Thoracic aorta (tissue), 2 donors: ENCODE measurements at regions not wholly inside any gene's neighbourhood (a gene's known extent, or its start where the extent isn't known, plus 50 kb on each side); places are given as distances from the start of the nearest gene placed in this dataset.

Source experiments
- ATAC-seq: fragments of 150-250 bp; one replicate; pipeline ENCODE4 v1.8.0; 2017; ENCODE audit warnings: low read depth; ENCODE audit not compliant: insufficient number of reproducible peaks, low FRiP score
- DNase-seq: peaks from one replicate; pipeline ENCODE4 v3.0.0-alpha.2; 2020; ENCODE audit warnings: low spot score
- H3K27ac ChIP-seq, 2 donors: fragments of 200-600 bp; sonication (generic); 1 replicate in 1 of 2; 2 replicates in 1 of 2; pipeline ENCODE4 v1.5.1; 2016; ENCODE audit warnings: mild to moderate bottlenecking in 2 of 2, moderate library complexity in 2 of 2
- H3K27me3 ChIP-seq: fragments of 200-600 bp; sonication (generic); replicated peaks from 2 replicates; pipeline ENCODE4 v1.6.0; 2016; ENCODE audit warnings: mild to moderate bottlenecking; ENCODE audit not compliant: insufficient read depth
- H3K36me3 ChIP-seq: fragments of 200-600 bp; sonication (generic); one replicate; pipeline ENCODE4 v1.5.1; 2016
- H3K4me1 ChIP-seq, 2 donors: fragments of 200-600 bp; sonication (generic); 1 replicate in 1 of 2; 2 replicates in 1 of 2; pipeline versions ENCODE4 v1.5.1 to v1.6.0; 2016; ENCODE audit warnings: low read depth in 2 of 2, mild to moderate bottlenecking in 1 of 2; ENCODE audit not compliant: control insufficient read depth in 1 of 2
- H3K4me3 ChIP-seq: fragments of 200-600 bp; sonication (generic); 2 replicates; pipeline ENCODE4 v1.5.1; 2016; ENCODE audit warnings: mild to moderate bottlenecking
- H3K9me3 ChIP-seq: fragments of 200-600 bp; sonication (generic); 2 replicates; pipeline ENCODE4 v1.5.1; 2016
- TF ChIP-seq, protein P1 (sequence below): fragments of 200-600 bp; sonication (generic); IDR thresholded peaks from one replicate; pipeline ENCODE4 v1.5.1; 2019; ENCODE audit warnings: antibody characterized with exemption

DNA sequence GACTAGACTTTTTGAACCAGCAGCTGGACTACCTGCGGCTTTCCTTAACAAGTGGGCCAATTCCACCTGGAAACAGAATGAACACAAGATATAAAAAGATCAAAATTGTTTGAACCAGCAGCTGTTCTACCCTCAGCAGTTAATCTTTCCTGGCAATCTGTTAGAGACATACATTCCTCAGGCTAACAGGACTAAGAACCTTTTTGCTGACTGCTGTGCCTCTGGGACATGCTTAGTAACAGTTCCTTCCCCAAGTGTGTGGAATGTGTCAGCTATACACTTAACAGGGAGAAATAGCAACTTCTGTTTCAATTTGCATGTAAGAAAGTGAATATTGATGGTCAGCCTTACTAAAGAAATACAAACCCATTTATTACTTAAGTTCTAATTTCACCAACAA is 554.4 kb downstream of the ARAP2 start:
- Histone ChIP-seq H3K4me1 (no peaks in the 10 kb centered on the region), H3K27ac (no peak overlapping the region), H3K36me3 (no peaks in the 10 kb centered on the region), H3K27me3 (no peaks in the 10 kb centered on the region), H3K4me3 (no peak overlapping the region), H3K9me3 (no peaks in the 10 kb centered on the region)
- ATAC-seq = no peak
- DNase-seq = no peak
- TF ChIP-seq, protein P1, sequence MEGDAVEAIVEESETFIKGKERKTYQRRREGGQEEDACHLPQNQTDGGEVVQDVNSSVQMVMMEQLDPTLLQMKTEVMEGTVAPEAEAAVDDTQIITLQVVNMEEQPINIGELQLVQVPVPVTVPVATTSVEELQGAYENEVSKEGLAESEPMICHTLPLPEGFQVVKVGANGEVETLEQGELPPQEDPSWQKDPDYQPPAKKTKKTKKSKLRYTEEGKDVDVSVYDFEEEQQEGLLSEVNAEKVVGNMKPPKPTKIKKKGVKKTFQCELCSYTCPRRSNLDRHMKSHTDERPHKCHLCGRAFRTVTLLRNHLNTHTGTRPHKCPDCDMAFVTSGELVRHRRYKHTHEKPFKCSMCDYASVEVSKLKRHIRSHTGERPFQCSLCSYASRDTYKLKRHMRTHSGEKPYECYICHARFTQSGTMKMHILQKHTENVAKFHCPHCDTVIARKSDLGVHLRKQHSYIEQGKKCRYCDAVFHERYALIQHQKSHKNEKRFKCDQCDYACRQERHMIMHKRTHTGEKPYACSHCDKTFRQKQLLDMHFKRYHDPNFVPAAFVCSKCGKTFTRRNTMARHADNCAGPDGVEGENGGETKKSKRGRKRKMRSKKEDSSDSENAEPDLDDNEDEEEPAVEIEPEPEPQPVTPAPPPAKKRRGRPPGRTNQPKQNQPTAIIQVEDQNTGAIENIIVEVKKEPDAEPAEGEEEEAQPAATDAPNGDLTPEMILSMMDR = no peak

DNA sequence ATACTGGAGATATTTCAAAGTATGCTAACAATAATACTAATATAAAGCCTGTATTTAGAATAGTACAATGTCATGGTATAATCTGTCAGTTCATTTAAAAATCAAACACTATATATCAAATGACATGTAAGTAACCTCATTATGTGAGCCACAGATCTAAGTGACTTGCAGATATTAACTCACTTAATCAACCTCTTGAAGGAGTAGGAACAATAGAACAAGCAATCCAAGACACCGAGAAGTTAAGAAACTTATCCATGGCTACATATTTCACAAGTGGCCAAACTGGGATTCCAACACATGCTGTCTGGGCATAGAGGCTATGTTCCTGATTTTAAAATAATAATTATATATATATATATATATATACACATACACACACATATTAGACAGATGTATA is 554.0 kb downstream of the ARAP2 start:
- Histone ChIP-seq H3K27me3 (no peaks in the 10 kb centered on the region), H3K36me3 (no peaks in the 10 kb centered on the region), H3K4me1 (no peaks in the 10 kb centered on the region), H3K4me3 (no peak overlapping the region), H3K9me3 (no peaks in the 10 kb centered on the region), H3K27ac (no peak overlapping the region)
- DNase-seq (no peak), ATAC-seq (no peak)
- TF ChIP-seq, protein P1 = no peak

DNA sequence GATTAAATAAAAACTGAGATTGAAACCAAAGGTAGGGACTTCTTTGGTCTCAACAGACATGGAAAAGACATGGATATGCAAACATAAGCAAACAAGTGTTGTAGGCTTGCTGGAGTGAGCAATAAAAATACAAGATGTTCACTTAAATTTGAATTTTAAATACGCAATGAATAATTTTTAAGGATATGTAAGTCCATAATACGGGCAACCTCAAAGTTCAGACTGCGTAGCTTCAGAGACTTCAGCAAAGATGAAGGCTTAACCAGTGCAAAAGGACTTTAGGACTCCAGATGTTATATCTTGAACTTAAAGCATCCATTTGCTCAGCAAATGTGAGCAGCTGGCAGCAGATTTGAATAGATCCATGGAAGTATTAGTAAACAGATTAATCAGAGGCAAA is 549.3 kb downstream of the ARAP2 start:
- TF ChIP-seq, protein P1 = no peak
- DNase-seq = no peak
- ATAC-seq = no peak

DNA sequence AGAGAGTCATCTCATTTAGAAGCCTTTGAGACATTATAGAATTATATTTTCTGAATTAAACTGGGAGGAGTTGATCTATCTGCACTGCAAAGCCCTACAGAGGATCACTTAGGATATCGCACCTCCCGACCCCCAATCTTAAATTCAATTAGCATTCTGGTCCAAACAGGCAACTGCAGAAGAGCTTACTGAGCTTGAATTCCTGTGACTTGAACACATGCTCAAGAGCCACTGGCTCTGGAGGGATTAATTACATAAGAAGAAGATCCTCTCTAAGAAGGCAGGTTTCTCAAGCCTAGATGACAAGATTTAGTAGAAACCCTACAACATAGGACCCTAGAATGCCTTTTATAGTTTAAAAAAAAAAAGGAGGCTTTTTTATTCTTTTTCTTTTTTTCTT is 548.9 kb downstream of the ARAP2 start:
- H3K36me3 ChIP-seq = no peaks in the 10 kb centered on the region
- no peaks in the 10 kb centered on the region for H3K4me1 ChIP-seq
- H3K27me3 ChIP-seq = no peaks in the 10 kb centered on the region
- no peaks in the 10 kb centered on the region for H3K9me3 ChIP-seq
- no peak for DNase-seq
- TF ChIP-seq, protein P1 = no peak
- H3K4me3 ChIP-seq = no peak overlapping the region
- no peak overlapping the region for H3K27ac ChIP-seq
- ATAC-seq = no peak

More for the DNA sequence above, 549.3 kb downstream of the ARAP2 start:
- no peak overlapping the region for H3K4me3 ChIP-seq
- no peak overlapping the region for H3K27ac ChIP-seq
- H3K4me1 ChIP-seq = no peaks in the 10 kb centered on the region
- H3K36me3 ChIP-seq = no peaks in the 10 kb centered on the region
- H3K27me3 ChIP-seq = no peaks in the 10 kb centered on the region
- H3K9me3 ChIP-seq = no peaks in the 10 kb centered on the region

DNA sequence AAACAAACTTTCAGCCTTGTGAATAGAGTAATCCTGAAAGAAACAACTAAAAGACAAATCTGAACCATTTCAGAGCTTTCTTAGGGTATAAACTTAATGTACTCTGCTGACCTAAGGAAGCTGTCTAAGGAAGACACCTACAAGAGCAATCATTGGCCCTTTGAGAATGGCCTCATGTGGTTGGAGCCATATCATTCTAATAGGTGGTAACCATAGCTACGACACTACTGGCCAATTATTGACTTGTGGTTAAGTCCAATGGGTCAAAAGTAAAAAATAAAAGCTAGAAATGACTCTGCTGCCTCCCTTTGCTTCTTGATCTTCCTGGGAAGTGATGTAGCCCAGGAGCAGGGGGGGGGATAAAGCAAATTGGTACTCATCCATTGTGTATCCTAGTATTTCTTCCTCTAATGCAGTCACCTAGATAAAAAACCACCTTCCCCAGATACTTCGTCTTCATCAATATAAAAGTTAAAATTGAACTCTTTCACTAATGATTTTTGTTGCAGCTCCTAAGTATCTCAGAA is 547.0 kb downstream of the ARAP2 start:
- DNase-seq = no peak
- ATAC-seq = no peak
- no peaks in the 10 kb centered on the region for H3K36me3 ChIP-seq
- no peak overlapping the region for H3K4me3 ChIP-seq
- no peaks in the 10 kb centered on the region for H3K4me1 ChIP-seq
- no peaks in the 10 kb centered on the region for H3K9me3 ChIP-seq
- TF ChIP-seq, protein P1 = no peak
- H3K27me3 ChIP-seq = no peaks in the 10 kb centered on the region
- H3K27ac ChIP-seq = no peak overlapping the region
